ENCODE measurements at regions not wholly inside any gene's neighbourhood (a gene's known extent, or its start where the extent isn't known, plus 50 kb on each side); places are given as distances from the start of the nearest gene placed in this dataset.
"Not testable (repeated sequence)": the region's sequence is repeated elsewhere in the genome, so short reads cannot be mapped to it uniquely, and the experiment has no call there.

DNA sequence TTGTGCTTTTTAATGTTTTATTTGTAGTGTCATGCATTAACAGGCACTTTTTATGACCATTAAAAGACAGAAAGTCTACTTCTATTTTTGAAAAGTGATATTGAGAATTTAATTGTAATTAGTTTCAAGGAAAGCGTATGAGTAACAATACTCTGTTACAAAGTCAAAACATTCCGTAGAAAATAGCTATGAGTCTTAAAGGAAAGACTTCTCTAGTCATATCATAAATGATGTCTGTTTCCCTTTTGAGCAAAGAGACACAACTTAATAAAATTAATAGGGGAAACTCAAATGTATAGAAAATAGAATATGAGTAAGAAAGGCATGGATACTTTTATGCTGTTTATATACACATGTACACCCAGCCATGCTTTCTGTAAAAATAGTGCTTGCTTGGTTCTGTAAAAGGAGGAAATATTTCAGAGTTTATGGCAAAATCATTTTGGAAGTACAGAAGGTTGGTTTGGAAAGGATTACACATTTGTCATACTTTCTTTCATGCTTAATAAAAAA lies 107.8 kb upstream of the AHI1 start:
- Mint-ChIP-seq H3K27me3 (ENCODE audit: insufficient read depth) (peaks cover 2% of the 10 kb centered on the region; the same call in 1 of the 2 replicates), H3K36me3 (ENCODE audit: low read depth) (no peaks in the 10 kb centered on the region), H3K9me3 (no peaks in the 10 kb centered on the region), H3K27ac (no peak overlapping the region), H3K4me1 (ENCODE audit: low read depth) (no peaks in the 10 kb centered on the region), H3K4me3 (no peak overlapping the region)
- DNase-seq: no peak
- TF ChIP-seq, protein P1, sequence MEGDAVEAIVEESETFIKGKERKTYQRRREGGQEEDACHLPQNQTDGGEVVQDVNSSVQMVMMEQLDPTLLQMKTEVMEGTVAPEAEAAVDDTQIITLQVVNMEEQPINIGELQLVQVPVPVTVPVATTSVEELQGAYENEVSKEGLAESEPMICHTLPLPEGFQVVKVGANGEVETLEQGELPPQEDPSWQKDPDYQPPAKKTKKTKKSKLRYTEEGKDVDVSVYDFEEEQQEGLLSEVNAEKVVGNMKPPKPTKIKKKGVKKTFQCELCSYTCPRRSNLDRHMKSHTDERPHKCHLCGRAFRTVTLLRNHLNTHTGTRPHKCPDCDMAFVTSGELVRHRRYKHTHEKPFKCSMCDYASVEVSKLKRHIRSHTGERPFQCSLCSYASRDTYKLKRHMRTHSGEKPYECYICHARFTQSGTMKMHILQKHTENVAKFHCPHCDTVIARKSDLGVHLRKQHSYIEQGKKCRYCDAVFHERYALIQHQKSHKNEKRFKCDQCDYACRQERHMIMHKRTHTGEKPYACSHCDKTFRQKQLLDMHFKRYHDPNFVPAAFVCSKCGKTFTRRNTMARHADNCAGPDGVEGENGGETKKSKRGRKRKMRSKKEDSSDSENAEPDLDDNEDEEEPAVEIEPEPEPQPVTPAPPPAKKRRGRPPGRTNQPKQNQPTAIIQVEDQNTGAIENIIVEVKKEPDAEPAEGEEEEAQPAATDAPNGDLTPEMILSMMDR (IDR thresholded peaks at IDR 0.05): no peak

DNA sequence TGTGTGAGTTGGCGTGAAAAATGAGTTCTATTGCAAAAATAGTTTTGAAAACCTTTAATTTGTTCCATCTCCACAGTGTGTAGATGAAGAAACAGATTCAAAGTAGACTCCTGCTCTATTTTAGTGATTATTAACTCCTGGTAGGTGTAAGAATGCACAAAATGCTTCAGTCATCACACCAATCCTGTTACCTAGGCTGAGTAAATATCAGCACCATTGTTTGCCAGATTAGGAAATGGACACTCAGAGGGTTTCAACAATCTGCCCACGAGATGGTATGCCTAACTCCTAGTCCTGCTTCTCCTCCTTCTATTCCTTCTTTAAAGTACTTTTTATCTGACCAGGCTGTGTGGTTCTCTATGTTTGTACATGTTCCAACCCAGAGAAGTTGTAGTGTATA lies 108.9 kb upstream of the AHI1 start:
- H3K27me3 Mint-ChIP-seq (ENCODE audit: insufficient read depth): no peaks in the 10 kb centered on the region
- H3K9me3 Mint-ChIP-seq: no peaks in the 10 kb centered on the region
- no peak overlapping the region for H3K27ac Mint-ChIP-seq
- no peak overlapping the region for H3K4me3 Mint-ChIP-seq
- H3K4me1 Mint-ChIP-seq (ENCODE audit: low read depth): no peaks in the 10 kb centered on the region
- TF ChIP-seq, protein P1 (IDR thresholded peaks at IDR 0.05): no peak
- no peaks in the 10 kb centered on the region for H3K36me3 Mint-ChIP-seq (ENCODE audit: low read depth)
- DNase-seq: no peak

DNA sequence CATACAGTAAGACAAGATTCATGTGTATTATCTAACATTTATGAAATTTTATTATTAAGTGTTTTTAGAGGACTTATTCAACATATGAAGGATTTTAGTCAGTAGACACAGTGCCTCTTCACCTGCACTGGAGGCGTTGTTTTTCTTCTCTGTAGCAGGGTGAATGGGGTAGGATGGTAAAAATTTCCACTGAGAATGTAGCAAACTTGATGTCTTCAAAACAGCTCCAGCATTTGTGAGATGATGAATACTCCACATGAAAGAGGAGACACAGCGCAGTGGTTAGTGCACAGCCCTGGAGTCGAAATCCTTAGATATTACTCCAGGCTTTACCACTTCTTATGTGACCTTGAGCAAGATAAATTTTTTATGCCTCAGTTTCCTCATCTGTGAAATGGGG lies 110.5 kb upstream of the AHI1 start:
- Mint-ChIP-seq H3K4me1 (ENCODE audit: low read depth) (no peaks in the 10 kb centered on the region), H3K9me3 (no peaks in the 10 kb centered on the region), H3K27me3 (ENCODE audit: insufficient read depth) (no peaks in the 10 kb centered on the region), H3K27ac (no peak overlapping the region), H3K4me3 (no peak overlapping the region), H3K36me3 (ENCODE audit: low read depth) (no peaks in the 10 kb centered on the region)
- TF ChIP-seq, protein P1 (IDR thresholded peaks at IDR 0.05): no peak
- DNase-seq: no peak

DNA sequence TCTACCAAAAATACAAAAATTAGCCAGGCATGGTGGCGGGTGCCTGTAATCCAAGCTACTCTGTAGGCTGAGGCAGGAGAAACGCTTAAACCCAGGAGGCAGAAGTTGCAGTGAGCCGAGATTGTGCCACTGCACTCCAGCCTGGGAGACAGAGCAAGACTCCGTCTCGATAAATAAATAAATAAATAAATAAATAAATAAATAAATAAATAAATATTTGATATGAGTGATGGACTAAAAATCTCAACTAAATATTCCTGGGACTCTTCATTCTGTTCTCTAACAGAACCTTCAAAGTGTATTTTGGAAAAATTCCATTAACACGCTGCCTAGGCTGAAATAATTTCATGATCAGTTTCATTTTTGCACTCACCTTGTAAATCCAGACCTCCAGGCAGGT lies 112.7 kb upstream of the AHI1 start:
- DNase-seq; H3K27me3 Mint-ChIP-seq (ENCODE audit: insufficient read depth); H3K36me3 Mint-ChIP-seq (ENCODE audit: low read depth); H3K9me3 Mint-ChIP-seq; H3K4me3 Mint-ChIP-seq; H3K27ac Mint-ChIP-seq; H3K4me1 Mint-ChIP-seq (ENCODE audit: low read depth): not testable (repeated sequence)

DNA sequence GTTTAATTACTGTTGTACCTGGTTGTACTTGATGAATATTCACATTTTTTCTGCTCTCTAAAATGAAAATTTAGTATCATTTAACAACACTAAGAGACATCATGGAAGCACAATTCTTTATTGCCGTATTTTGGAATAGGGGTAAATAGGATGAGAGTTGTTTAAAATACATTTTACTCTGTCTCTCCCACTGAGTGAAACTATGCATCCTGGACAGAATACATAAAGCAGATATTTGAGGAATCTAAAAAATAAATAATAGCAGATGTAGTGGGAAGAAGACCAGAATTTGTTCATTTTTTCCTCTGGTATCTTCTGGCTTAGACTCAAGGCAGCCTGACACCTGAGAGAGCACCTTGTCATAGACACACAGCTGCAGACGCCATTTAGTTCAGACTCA lies 119.1 kb upstream of the AHI1 start:
- Mint-ChIP-seq H3K4me1 (ENCODE audit: low read depth) (peaks cover 8% of the 10 kb centered on the region), H3K27me3 (ENCODE audit: insufficient read depth) (no peaks in the 10 kb centered on the region; the same call in 1 of the 2 replicates), H3K27ac (no peak overlapping the region), H3K9me3 (no peaks in the 10 kb centered on the region), H3K4me3 (no peak overlapping the region), H3K36me3 (ENCODE audit: low read depth) (no peaks in the 10 kb centered on the region)
- TF ChIP-seq, protein P1 (IDR thresholded peaks at IDR 0.05): no peak
- no peak for DNase-seq

DNA sequence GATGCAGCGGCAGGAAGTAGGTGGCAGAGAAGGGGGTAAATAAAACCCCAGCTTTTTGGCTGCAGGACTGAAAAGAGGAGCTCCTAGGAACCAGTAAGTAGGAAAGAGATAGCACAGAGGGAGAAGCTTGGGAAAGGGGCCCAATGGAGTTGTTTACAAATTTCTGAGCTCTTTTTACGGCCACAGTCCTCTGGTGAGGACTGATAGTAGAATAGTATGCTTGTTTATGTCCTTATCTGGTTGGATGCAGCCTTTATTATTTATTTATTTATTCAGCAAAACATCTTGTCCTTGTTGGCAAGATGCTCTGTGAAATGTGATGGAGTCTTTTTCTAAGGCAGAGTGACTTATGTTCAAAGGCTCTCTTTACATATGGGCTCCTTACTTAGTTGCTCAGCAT lies 119.7 kb upstream of the AHI1 start:
- no peak overlapping the region for H3K27ac Mint-ChIP-seq
- H3K9me3 Mint-ChIP-seq: no peaks in the 10 kb centered on the region
- no peak for DNase-seq
- TF ChIP-seq, protein P1 (IDR thresholded peaks at IDR 0.05): no peak
- H3K36me3 Mint-ChIP-seq (ENCODE audit: low read depth): no peaks in the 10 kb centered on the region
- H3K4me3 Mint-ChIP-seq: no peak overlapping the region
- H3K27me3 Mint-ChIP-seq (ENCODE audit: insufficient read depth): no peaks in the 10 kb centered on the region; the same call in 1 of the 2 replicates
- H3K4me1 Mint-ChIP-seq (ENCODE audit: low read depth): peaks cover 8% of the 10 kb centered on the region

All from HFFc6 (cell line).